PC-9 (cell line): ENCODE measurements at regions not wholly inside any gene's neighbourhood (a gene's known extent, or its start where the extent isn't known, plus 50 kb on each side); places are given as distances from the start of the nearest gene placed in this dataset.
A peak's percentile ranks its signal among the peaks of the same experiment; 100 is the strongest.

Source experiments
- BruUV-seq: library from RNA; stranded (reverse); fragments of 400-500 nt; replicated peaks from 2 replicates; lab custom pipeline; 2021; lab: Mats Ljungman, UMichigan
- CTCF ChIA-PET: fragments of 300-600 bp; sonication (Branson Sonifier 250); formaldehyde crosslinking; loops from one replicate; lab custom pipeline; 2022; ENCODE audit warnings: antibody characterized with exemption; lab: Charles Lee
- POLR2A ChIA-PET: fragments of 300-600 bp; sonication (Branson Sonifier 250); formaldehyde crosslinking; loops from one replicate; lab custom pipeline; 2022; ENCODE audit warnings: antibody characterized with exemption; ENCODE audit not compliant: unreplicated experiment; lab: Charles Lee
- DNase-seq, 2 experiments: peaks; one replicate each; pipeline versions ENCODE4 v3.0.0 to v3.0.0-alpha.2; 2015 to 2022; ENCODE audit warnings: mixed read lengths in 1 of 2
- H2AFZ ChIP-seq: fragments of 200-600 bp; sonication (generic); 2 replicates; pipeline ENCODE4 v1.8.1; 2017; ENCODE audit warnings: antibody characterized with exemption
- H3F3A ChIP-seq: fragments of 200-600 bp; sonication (generic); 2 replicates; pipeline ENCODE4 v1.8.1; 2017; ENCODE audit warnings: antibody characterized with exemption, mild to moderate bottlenecking, low read depth; ENCODE audit not compliant: insufficient read depth
- H3K27ac ChIP-seq: fragments of 200-600 bp; sonication (generic); 2 replicates; pipeline ENCODE4 v1.6.1; 2016; ENCODE audit warnings: mixed run types
- H3K27me3 ChIP-seq: fragments of 200-600 bp; sonication (generic); 2 replicates; pipeline ENCODE4 v1.6.1; 2016; ENCODE audit warnings: low read depth, mixed run types; ENCODE audit not compliant: insufficient read depth
- H3K36me3 ChIP-seq: fragments of 200-600 bp; sonication (generic); 2 replicates; pipeline ENCODE4 v1.6.1; 2016; ENCODE audit warnings: low read depth, mixed run types
- H3K4me1 ChIP-seq: fragments of 200-600 bp; sonication (generic); replicated peaks from 2 replicates; pipeline ENCODE4 v1.6.1; 2016; ENCODE audit warnings: mixed run types; ENCODE audit not compliant: insufficient read depth
- H3K4me2 ChIP-seq: fragments of 200-600 bp; sonication (generic); 2 replicates; pipeline ENCODE4 v1.6.1; 2017; ENCODE audit warnings: mixed run types
- H3K4me3 ChIP-seq: fragments of 200-600 bp; sonication (generic); 2 replicates; pipeline ENCODE4 v1.6.1; 2016; ENCODE audit warnings: mixed run types
- H3K79me2 ChIP-seq: fragments of 200-600 bp; sonication (generic); 2 replicates; pipeline ENCODE4 v1.6.1; 2017; ENCODE audit warnings: low read depth, mixed run types
- H3K9me2 ChIP-seq: fragments of 200-600 bp; sonication (generic); 2 replicates; pipeline ENCODE4 v1.8.1; 2017; ENCODE audit warnings: mild to moderate bottlenecking; ENCODE audit not compliant: insufficient read depth
- H3K9me3 ChIP-seq: fragments of 200-600 bp; sonication (generic); 2 replicates; pipeline ENCODE4 v1.8.1; 2016; ENCODE audit warnings: low read depth; ENCODE audit not compliant: insufficient read depth
- H4K20me1 ChIP-seq: fragments of 200-600 bp; sonication (generic); 2 replicates; pipeline ENCODE4 v1.8.1; 2017; ENCODE audit not compliant: insufficient read depth
- CTCF ChIP-seq: fragments of 200-600 bp; sonication (generic); conservative IDR thresholded peaks from 2 replicates; pipeline ENCODE4 v1.6.1; 2017; ENCODE audit warnings: mixed run types, antibody characterized with exemption, mild to moderate bottlenecking, moderate library complexity
- EZH2 ChIP-seq: fragments of 200-600 bp; sonication (generic); IDR thresholded peaks from 2 replicates; pipeline ENCODE4 v1.8.0; 2017; ENCODE audit warnings: antibody characterized with exemption, low read depth
- intact Hi-C: fragments of 100-400 bp; cut with micrococcal nuclease; formaldehyde crosslinking; loops from one replicate; pipeline ENCODE4 v1.10.0; 2022; ENCODE audit not compliant: unreplicated experiment

GRCh38 chr4:111991797-111992196, 153.5 kb upstream of the FAM241A start:
- Histone ChIP-seq H3K27me3 (peaks cover 5% of the 10 kb centered on the region; the same call in 1 of the 2 replicates), H4K20me1 (no peaks in the 10 kb centered on the region), H3F3A (no peaks in the 10 kb centered on the region), H3K4me3 (no peak overlapping the region), H2AFZ (0 out of 2 replicates have a peak overlapping the region, but pooled peaks have one; percentile 29), H3K9me3 (no peaks in the 10 kb centered on the region), H3K4me1 (peaks cover 7% of the 10 kb centered on the region; the same call in 1 of the 2 replicates), H3K79me2 (no peaks in the 10 kb centered on the region), H3K9me2 (no peaks in the 10 kb centered on the region; the same call in 1 of the 2 replicates), H3K27ac (no peak overlapping the region), H3K4me2 (no peak overlapping the region), H3K36me3 (no peaks in the 10 kb centered on the region)
- BruUV-seq = no TSS peak
- no peak for TF ChIP-seq EZH2
- no peak for TF ChIP-seq CTCF
- POLR2A ChIA-PET = no interaction called here
- DNase-seq = no peak
- intact Hi-C loops = no loop called here
- CTCF ChIA-PET = interaction anchor here (0.6 kb wide), 1 partner anchor 323 kb away, joined by 10 read pairs; no protein-coding TSS in a partner anchor

- CTCF ChIA-PET = interaction anchor here (0.6 kb wide), 1 partner anchor 322 kb away, joined by 10 read pairs; no protein-coding TSS in a partner anchor
- Histone ChIP-seq H3K79me2 (no peaks in the 10 kb centered on the region), H3K4me1 (peaks cover 7% of the 10 kb centered on the region; the same call in 1 of the 2 replicates), H3K9me3 (no peaks in the 10 kb centered on the region), H3K36me3 (no peaks in the 10 kb centered on the region), H3K4me2 (no peak overlapping the region), H2AFZ (peak overlapping the region; percentile 22; the same call in 1 of the 2 replicates), H3K4me3 (no peak overlapping the region), H3K27ac (no peak overlapping the region), H3F3A (no peaks in the 10 kb centered on the region), H3K27me3 (peaks cover 5% of the 10 kb centered on the region; the same call in 1 of the 2 replicates), H3K9me2 (no peaks in the 10 kb centered on the region; the same call in 1 of the 2 replicates), H4K20me1 (no peaks in the 10 kb centered on the region)
- no TSS peak for BruUV-seq
- intact Hi-C loops = no loop called here
- POLR2A ChIA-PET = no interaction called here
- DNase-seq = no peak
- TF ChIP-seq EZH2 = no peak
- TF ChIP-seq CTCF = no peak
Observed at GRCh38 chr4:111992351-111993168, 152.7 kb upstream of the FAM241A start.

- Histone ChIP-seq H3K9me2 (no peaks in the 10 kb centered on the region), H3K27ac (no peak overlapping the region), H3K9me3 (no peaks in the 10 kb centered on the region), H3K27me3 (peaks cover 5% of the 10 kb centered on the region; the same call in 1 of the 2 replicates), H3K4me1 (peaks cover 7% of the 10 kb centered on the region; the same call in 1 of the 2 replicates), H3K79me2 (no peaks in the 10 kb centered on the region), H3F3A (no peaks in the 10 kb centered on the region), H4K20me1 (no peaks in the 10 kb centered on the region), H3K4me2 (no peak overlapping the region), H3K36me3 (no peaks in the 10 kb centered on the region), H3K4me3 (no peak overlapping the region), H2AFZ (no peak overlapping the region)
- no TSS peak for BruUV-seq
- TF ChIP-seq EZH2 (no peak), CTCF (no peak)
- intact Hi-C loops = no loop called here
- ChIA-PET POLR2A (no interaction called here), CTCF (no interaction called here)
- no peak for DNase-seq
Observed at GRCh38 chr4:111994392-111994791, 150.9 kb upstream of the FAM241A start.
